SK-N-SH treated with all-trans-retinoic acid at 6 μM for 48 hours (cell line): ENCODE measurements at regions not wholly inside any gene's neighbourhood (a gene's known extent, or its start where the extent isn't known, plus 50 kb on each side); places are given as distances from the start of the nearest gene placed in this dataset.

Experiments used
- ARNTL ChIP-seq: fragments of 450-650 bp; formaldehyde crosslinking; IDR thresholded peaks from 2 replicates; pipeline ENCODE4 v1.5.0; 2020; ENCODE audit warnings: low read depth, mild to moderate bottlenecking, moderate library complexity, borderline replicate concordance
- BACH2 ChIP-seq: fragments of 250-450 bp; sonication (Bioruptor Pico); IDR thresholded peaks from 2 replicates; pipeline ENCODE4 v1.9.0; 2021; ENCODE audit warnings: mild to moderate bottlenecking, borderline replicate concordance
- CSRNP3 ChIP-seq: fragments of 250-450 bp; sonication (Bioruptor Pico); IDR thresholded peaks from 2 replicates; pipeline ENCODE4 v1.5.1; 2021; ENCODE audit warnings: mild to moderate bottlenecking, moderate library complexity
- PATZ1 ChIP-seq: fragments of 250-450 bp; sonication (Bioruptor Pico); IDR thresholded peaks from 2 replicates; pipeline ENCODE4 v1.8.0; 2020; ENCODE audit warnings: mild to moderate bottlenecking, moderate library complexity, borderline replicate concordance
- POU6F1 ChIP-seq: fragments of 250-450 bp; sonication (Bioruptor Pico); IDR thresholded peaks from 2 replicates; pipeline ENCODE4 v1.8.0; 2021; ENCODE audit warnings: low read depth, mild to moderate bottlenecking, moderate library complexity, borderline replicate concordance
- RARB ChIP-seq: fragments of 250-450 bp; sonication (Bioruptor Pico); IDR thresholded peaks from 2 replicates; pipeline ENCODE4 v1.8.0; 2021; ENCODE audit warnings: mild to moderate bottlenecking, moderate library complexity
- ZFP30 ChIP-seq: fragments of 450-650 bp; formaldehyde crosslinking; IDR thresholded peaks from 2 replicates; pipeline ENCODE4 v1.5.0; 2022; ENCODE audit warnings: mild to moderate bottlenecking, moderate library complexity
- ZNF70 ChIP-seq: fragments of 450-650 bp; formaldehyde crosslinking; IDR thresholded peaks from 2 replicates; pipeline ENCODE4 v1.5.0; 2020; ENCODE audit warnings: mild to moderate bottlenecking, moderate library complexity

- TF ChIP-seq ARNTL (no peak), PATZ1 (CRISPR knock-in tag) (no peak), CSRNP3 (CRISPR knock-in tag) (no peak), ZFP30 (CRISPR knock-in tag) (no peak), ZNF70 (no peak), POU6F1 (no peak), RARB (no peak), BACH2 (CRISPR knock-in tag) (no peak)
Measured at GRCh38 chr1:118588566-118588965, 399.6 kb downstream of the TBX15 start.
